H9 (cell line): ENCODE measurements at regions not wholly inside any gene's neighbourhood (a gene's known extent, or its start where the extent isn't known, plus 50 kb on each side); places are given as distances from the start of the nearest gene placed in this dataset.

ENCODE experiments used
- DNase-seq: peaks from one replicate; pipeline ENCODE4 v3.0.0-alpha.2; 2017
- H2AFZ ChIP-seq: one replicate; pipeline ENCODE4 v1.6.1; 2013; ENCODE audit warnings: mild to moderate bottlenecking, low read length, control low read depth, moderate library complexity
- H2AK5ac ChIP-seq: 2 replicates; pipeline ENCODE4 v1.6.1; 2013; ENCODE audit warnings: low read length, control low read depth, mixed read lengths; ENCODE audit not compliant: insufficient read length
- H2BK120ac ChIP-seq: one replicate; pipeline ENCODE4 v1.6.1; 2013; ENCODE audit warnings: low read depth, mild to moderate bottlenecking, low read length, control low read depth, inconsistent platforms; ENCODE audit not compliant: poor library complexity, severe bottlenecking
- H2BK12ac ChIP-seq: 2 replicates; pipeline ENCODE4 v1.6.1; 2013; ENCODE audit warnings: low read length, control low read depth, mixed read lengths, low read depth; ENCODE audit not compliant: insufficient read length
- H2BK15ac ChIP-seq: 2 replicates; pipeline ENCODE4 v1.6.1; 2013; ENCODE audit warnings: low read depth, low read length, control low read depth
- H2BK20ac ChIP-seq: one replicate; pipeline ENCODE4 v1.6.1; 2013; ENCODE audit warnings: low read depth, mild to moderate bottlenecking, low read length, control low read depth, inconsistent platforms; ENCODE audit not compliant: poor library complexity, severe bottlenecking
- H2BK5ac ChIP-seq: 2 replicates; pipeline ENCODE4 v1.6.1; 2013; ENCODE audit warnings: low read length, control low read depth, mixed read lengths; ENCODE audit not compliant: insufficient read length
- H3K14ac ChIP-seq: 2 replicates; pipeline ENCODE4 v1.6.1; 2013; ENCODE audit warnings: low read length, control low read depth; ENCODE audit not compliant: insufficient read depth
- H3K18ac ChIP-seq: 2 replicates; pipeline ENCODE4 v1.6.1; 2013; ENCODE audit warnings: low read depth, mild to moderate bottlenecking, mixed read lengths, low read length, control low read depth; ENCODE audit not compliant: insufficient read length
- H3K23ac ChIP-seq: 2 replicates; pipeline ENCODE4 v1.6.1; 2013; ENCODE audit warnings: low read length, control low read depth, mixed read lengths, low read depth; ENCODE audit not compliant: insufficient read length
- H3K23me2 ChIP-seq: 2 replicates; pipeline ENCODE4 v1.6.1; 2013; ENCODE audit warnings: low read depth, mild to moderate bottlenecking, mixed read lengths, low read length, control low read depth; ENCODE audit not compliant: insufficient read length, poor library complexity, severe bottlenecking
- H3K27ac ChIP-seq: 2 replicates; pipeline ENCODE4 v1.5.1; 2013; ENCODE audit warnings: low read length, control low read depth, mixed read lengths, low read depth; ENCODE audit not compliant: insufficient read length
- H3K27me3 ChIP-seq: 2 replicates; pipeline ENCODE4 v1.6.1; 2013; ENCODE audit warnings: low read length, control low read depth, inconsistent platforms; ENCODE audit not compliant: insufficient read depth
- H3K4ac ChIP-seq: 2 replicates; pipeline ENCODE4 v1.6.1; 2013; ENCODE audit warnings: low read depth, mild to moderate bottlenecking, control low read depth, inconsistent platforms, low read length, moderate library complexity
- H3K4me1 ChIP-seq: 2 replicates; pipeline ENCODE4 v1.6.1; 2013; ENCODE audit warnings: low read length, control low read depth, inconsistent platforms; ENCODE audit not compliant: insufficient read depth
- H3K4me2 ChIP-seq: 2 replicates; pipeline ENCODE4 v1.6.1; 2013; ENCODE audit warnings: low read length, control low read depth, mixed read lengths; ENCODE audit not compliant: insufficient read length, insufficient read depth
- H3K56ac ChIP-seq: 2 replicates; pipeline ENCODE4 v1.6.1; 2013; ENCODE audit warnings: low read depth, mild to moderate bottlenecking, mixed read lengths, low read length, control low read depth; ENCODE audit not compliant: insufficient read length
- H3K79me1 ChIP-seq: 2 replicates; pipeline ENCODE4 v1.6.1; 2013; ENCODE audit warnings: low read depth, mild to moderate bottlenecking, moderate library complexity, low read length, control low read depth, inconsistent platforms; ENCODE audit not compliant: insufficient read depth, poor library complexity, severe bottlenecking
- H3K79me2 ChIP-seq: 2 replicates; pipeline ENCODE4 v1.6.1; 2013; ENCODE audit warnings: low read length, control low read depth, inconsistent platforms; ENCODE audit not compliant: insufficient read depth
- H3K9ac ChIP-seq: 2 replicates; pipeline ENCODE4 v1.6.1; 2013; ENCODE audit warnings: low read length, control low read depth, mixed read lengths; ENCODE audit not compliant: insufficient read length; ENCODE audit errors: extremely low read depth
- H3K9me3 ChIP-seq: one replicate; pipeline ENCODE4 v1.6.1; 2013; ENCODE audit warnings: low read depth, low read length, inconsistent platforms; ENCODE audit not compliant: control insufficient read depth
- H3T11ph ChIP-seq: one replicate; pipeline ENCODE4 v1.6.1; 2013; ENCODE audit warnings: mild to moderate bottlenecking, low read length, control low read depth, inconsistent platforms
- H4K20me1 ChIP-seq: one replicate; pipeline ENCODE4 v1.6.1; 2013; ENCODE audit not compliant: control insufficient read depth, insufficient read length, insufficient read depth
- H4K5ac ChIP-seq: 2 replicates; pipeline ENCODE4 v1.6.1; 2013; ENCODE audit warnings: low read depth, mild to moderate bottlenecking, mixed read lengths, low read length, control low read depth; ENCODE audit not compliant: insufficient read length
- H4K8ac ChIP-seq: replicated peaks from 2 replicates; pipeline ENCODE4 v1.6.1; 2013; ENCODE audit warnings: low read length, control low read depth, mixed read lengths, low read depth; ENCODE audit not compliant: insufficient read length
- H4K91ac ChIP-seq: 2 replicates; pipeline ENCODE4 v1.6.1; 2013; ENCODE audit warnings: low read depth, mild to moderate bottlenecking, moderate library complexity, mixed read lengths, low read length, control low read depth; ENCODE audit not compliant: insufficient read length
- H3K27ac Mint-ChIP-seq, 3 experiments: 2 replicates in 2 of 3; 3 replicates in 1 of 3; pipeline ENCODE4 v1.8.0; 2020 to 2021; ENCODE audit warnings: mixed read lengths in 3 of 3, mild to moderate bottlenecking in 1 of 3, moderate library complexity in 1 of 3
- H3K27me3 Mint-ChIP-seq: 2 replicates; pipeline ENCODE4 v1.8.0; 2021; ENCODE audit warnings: low read depth, mild to moderate bottlenecking, moderate library complexity, mixed read lengths
- H3K36me3 Mint-ChIP-seq, 3 experiments: 2 replicates in 2 of 3; 3 replicates in 1 of 3; pipeline ENCODE4 v1.8.0; 2020 to 2021; ENCODE audit warnings: low read depth in 3 of 3, mixed read lengths in 3 of 3; ENCODE audit not compliant: insufficient read depth in 1 of 3
- H3K4me1 Mint-ChIP-seq, 2 experiments: 2 replicates each; pipeline ENCODE4 v1.8.0; 2020; ENCODE audit warnings: mixed read lengths in 2 of 2
- H3K4me3 Mint-ChIP-seq, 2 experiments: 2 replicates in 1 of 2; 3 replicates in 1 of 2; pipeline ENCODE4 v1.8.0; 2020 to 2021; ENCODE audit warnings: mild to moderate bottlenecking in 2 of 2, mixed read lengths in 2 of 2, moderate library complexity in 1 of 2
- H3K9me3 Mint-ChIP-seq, 2 experiments: 2 replicates in 1 of 2; 3 replicates in 1 of 2; pipeline ENCODE4 v1.8.0; 2020; ENCODE audit warnings: mild to moderate bottlenecking in 2 of 2, mixed read lengths in 2 of 2, moderate library complexity in 1 of 2
- whole genome bisulfite sequencing: extraction: QIAGEN DNeasy Blood & Tissue Kit; methylation state at CpG from one replicate; pipeline ENCODE4 v1.1.7; 2013; ENCODE audit warnings: missing lambda C conversion rate, low lambda C conversion rate, mixed read lengths; ENCODE audit not compliant: insufficient read length; ENCODE audit errors: extremely low coverage; 5-methylcytosine and 5-hydroxymethylcytosine counted together
- TF ChIP-seq, protein P1 (sequence below): fragments of 200-600 bp; sonication (generic); conservative IDR thresholded peaks from 3 replicates; pipeline ENCODE4 v1.8.0; 2021; ENCODE audit warnings: antibody characterized with exemption, mild to moderate bottlenecking

DNA sequence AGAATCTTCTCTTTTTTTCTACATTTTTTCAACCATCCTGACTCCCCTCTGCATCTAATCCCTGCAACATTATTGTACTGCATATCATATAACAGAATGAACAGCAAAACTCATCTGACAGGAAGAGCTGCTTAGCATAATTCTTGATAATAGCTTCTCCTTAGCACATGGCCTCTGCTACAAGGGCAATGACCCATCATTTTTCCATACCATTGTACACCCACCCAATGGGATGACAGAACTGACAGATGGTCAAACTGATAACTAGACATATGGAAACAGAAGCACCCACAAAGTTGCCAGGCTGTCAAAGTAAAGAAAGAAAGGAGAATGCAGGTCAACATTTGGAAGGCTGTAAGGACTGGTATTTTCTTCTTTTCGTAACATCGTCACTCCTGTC lies 390.4 kb upstream of the USP15 start:
- Histone ChIP-seq H3K18ac (no peak overlapping the region), H2BK15ac (no peak overlapping the region), H3K14ac (no peak overlapping the region), H3K79me2 (no peaks in the 10 kb centered on the region), H3K27ac (no peak overlapping the region), H4K20me1 (no peaks in the 10 kb centered on the region), H2BK5ac (no peak overlapping the region), H4K8ac (no peak overlapping the region), H2BK20ac (no peak overlapping the region), H3K4me2 (no peak overlapping the region), H4K91ac (no peak overlapping the region), H3K4ac (no peak overlapping the region), H2AK5ac (no peak overlapping the region), H3K79me1 (no peaks in the 10 kb centered on the region), H3K9me3 (no peaks in the 10 kb centered on the region), H3K4me1 (no peaks in the 10 kb centered on the region), H3K23me2 (no peaks in the 10 kb centered on the region), H3K23ac (no peak overlapping the region), H3K27me3 (no peaks in the 10 kb centered on the region), H3K9ac (no peak overlapping the region), H4K5ac (no peak overlapping the region), H3T11ph (no peak overlapping the region), H3K56ac (no peak overlapping the region), H2AFZ (no peak overlapping the region), H2BK120ac (no peak overlapping the region), H2BK12ac (no peak overlapping the region)
- Mint-ChIP-seq H3K36me3 (no peaks in the 10 kb centered on the region), H3K4me3 (no peak overlapping the region), H3K9me3 (no peaks in the 10 kb centered on the region), H3K27ac (no peak overlapping the region), H3K4me1 (no peaks in the 10 kb centered on the region), H3K27me3 (no peaks in the 10 kb centered on the region)
- no CpG with 5 or more reads among the region's 2 CpGs for WGBS
- TF ChIP-seq, protein P1, sequence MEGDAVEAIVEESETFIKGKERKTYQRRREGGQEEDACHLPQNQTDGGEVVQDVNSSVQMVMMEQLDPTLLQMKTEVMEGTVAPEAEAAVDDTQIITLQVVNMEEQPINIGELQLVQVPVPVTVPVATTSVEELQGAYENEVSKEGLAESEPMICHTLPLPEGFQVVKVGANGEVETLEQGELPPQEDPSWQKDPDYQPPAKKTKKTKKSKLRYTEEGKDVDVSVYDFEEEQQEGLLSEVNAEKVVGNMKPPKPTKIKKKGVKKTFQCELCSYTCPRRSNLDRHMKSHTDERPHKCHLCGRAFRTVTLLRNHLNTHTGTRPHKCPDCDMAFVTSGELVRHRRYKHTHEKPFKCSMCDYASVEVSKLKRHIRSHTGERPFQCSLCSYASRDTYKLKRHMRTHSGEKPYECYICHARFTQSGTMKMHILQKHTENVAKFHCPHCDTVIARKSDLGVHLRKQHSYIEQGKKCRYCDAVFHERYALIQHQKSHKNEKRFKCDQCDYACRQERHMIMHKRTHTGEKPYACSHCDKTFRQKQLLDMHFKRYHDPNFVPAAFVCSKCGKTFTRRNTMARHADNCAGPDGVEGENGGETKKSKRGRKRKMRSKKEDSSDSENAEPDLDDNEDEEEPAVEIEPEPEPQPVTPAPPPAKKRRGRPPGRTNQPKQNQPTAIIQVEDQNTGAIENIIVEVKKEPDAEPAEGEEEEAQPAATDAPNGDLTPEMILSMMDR = no peak
- DNase-seq = no peak
